Suppressor macrophage treated with lipopolysaccharide for 4 hours (primary cell): ENCODE measurements at regions not wholly inside any gene's neighbourhood (a gene's known extent, or its start where the extent isn't known, plus 50 kb on each side); places are given as distances from the start of the nearest gene placed in this dataset.
"Not testable (repeated sequence)": the region's sequence is repeated elsewhere in the genome, so short reads cannot be mapped to it uniquely, and the experiment has no call there.

ENCODE experiments used
- DNase-seq: peaks from one replicate; pipeline ENCODE4 v3.0.0-alpha.2; 2020

DNA sequence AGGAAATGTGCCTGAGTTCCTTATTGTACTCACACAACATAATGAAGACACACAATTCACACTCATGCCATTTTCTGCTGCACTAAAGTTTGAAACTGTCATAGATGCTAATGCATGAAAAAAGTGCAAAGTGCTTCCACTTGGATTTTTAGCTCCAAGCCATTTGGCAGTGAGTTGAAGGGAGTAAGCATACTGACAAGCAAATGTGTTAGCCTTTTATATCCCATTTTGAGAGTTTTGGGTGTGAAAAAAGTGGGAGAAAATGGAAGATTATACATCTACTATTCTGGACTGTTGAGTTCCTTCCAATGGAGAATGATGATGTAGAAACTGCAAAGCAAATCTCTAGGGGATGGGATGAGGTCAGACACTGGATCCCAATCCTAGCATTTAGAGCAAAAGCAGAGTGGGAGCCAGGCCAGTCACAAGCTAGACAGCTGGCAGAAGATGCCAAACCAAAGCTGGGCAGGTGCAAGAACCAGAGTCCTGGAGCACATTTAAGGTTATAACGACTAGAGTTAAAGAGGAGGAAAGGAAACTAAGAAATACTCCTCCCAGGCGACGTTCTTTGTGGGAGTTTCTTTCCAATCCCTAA, 216.8 kb downstream of the FBXO8 start:
- DNase-seq, result no peak

- no peak for DNase-seq
These were observed 220.6 kb downstream of the FBXO8 start for GRCh38 chr4:174062831-174063230.

DNA sequence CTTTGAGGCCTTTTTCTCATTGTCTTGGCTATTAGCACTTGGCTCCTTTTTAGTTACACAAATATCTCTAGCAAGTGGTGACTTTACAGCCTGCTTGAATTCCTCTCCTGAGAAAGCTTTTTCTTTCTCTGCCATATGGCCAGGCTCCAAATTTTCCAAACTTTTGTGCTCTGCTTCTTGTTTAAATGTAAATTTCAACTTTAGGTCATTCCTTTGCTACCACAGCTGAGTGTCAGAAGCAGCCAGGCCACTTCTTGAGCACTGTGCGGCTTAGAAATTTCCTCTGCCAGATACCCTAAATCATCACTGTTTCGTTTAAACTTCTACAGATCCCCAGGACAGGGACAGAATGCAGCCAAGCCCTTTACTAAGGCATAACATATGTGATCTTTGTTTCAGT, 222.4 kb downstream of the FBXO8 start:
- DNase-seq, result no peak

DNA sequence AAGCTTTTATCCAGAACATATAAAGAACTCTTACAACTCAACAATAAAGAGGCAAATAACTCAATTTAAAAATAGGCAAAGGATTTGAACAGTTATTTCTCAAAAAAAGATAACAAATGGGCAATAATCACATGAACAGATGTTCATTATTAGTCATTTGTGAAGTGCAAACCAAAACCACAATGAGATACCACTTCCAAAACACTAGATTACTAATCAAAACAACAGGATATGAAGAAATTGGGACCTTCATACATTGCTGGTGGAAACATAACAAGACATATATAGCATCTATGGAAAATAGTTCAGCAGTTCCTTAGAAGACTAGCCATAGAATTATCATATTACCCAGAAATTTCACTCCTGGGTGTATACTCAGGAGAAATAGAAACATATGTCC, 224.6 kb downstream of the FBXO8 start:
- peak; percentile 34 for DNase-seq

- no peak for DNase-seq
These were observed 226.5 kb downstream of the FBXO8 start for GRCh38 chr4:174056959-174057358.

DNA sequence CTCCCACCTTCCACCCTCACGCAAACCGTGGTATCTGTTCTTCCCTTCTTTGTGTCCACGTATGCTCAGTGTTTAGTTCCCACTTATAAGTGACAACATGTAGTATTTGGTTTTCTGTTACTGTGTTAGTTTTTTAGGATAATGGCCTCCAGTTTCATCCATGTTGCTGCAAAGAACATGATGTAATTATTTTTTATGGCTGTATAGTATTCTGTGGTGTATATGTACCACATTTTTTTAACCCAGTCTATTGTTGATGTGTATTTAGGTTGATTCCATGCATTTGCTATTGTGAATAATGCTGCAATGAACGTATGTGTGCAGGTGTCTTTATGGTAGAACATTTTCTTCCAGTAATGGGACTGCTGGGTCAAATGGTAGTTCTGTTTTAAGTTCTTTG, 228.1 kb downstream of the FBXO8 start:
- no peak for DNase-seq

GRCh38 chr4:174053895-174054294, 229.6 kb downstream of the FBXO8 start:
- no peak for DNase-seq

DNA sequence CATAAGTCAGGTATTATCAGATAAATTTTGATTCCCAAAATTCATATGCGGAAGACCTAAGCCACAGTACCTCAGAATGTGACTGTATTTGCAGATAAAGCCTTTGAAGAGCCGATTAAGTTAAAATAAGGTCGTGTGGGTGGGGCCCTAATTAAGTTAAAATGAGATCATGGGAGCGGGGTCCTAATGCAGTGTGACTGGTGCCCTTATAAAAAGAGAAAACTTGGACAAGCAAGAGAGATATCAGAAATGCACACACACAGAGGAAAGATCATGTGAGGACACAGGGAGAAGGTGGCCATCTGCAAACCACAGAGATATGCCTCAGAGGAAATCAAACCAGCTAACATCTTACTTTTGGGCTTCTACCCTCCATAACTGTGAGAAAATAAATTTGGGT, 236.1 kb downstream of the FBXO8 start:
- no peak for DNase-seq

DNA sequence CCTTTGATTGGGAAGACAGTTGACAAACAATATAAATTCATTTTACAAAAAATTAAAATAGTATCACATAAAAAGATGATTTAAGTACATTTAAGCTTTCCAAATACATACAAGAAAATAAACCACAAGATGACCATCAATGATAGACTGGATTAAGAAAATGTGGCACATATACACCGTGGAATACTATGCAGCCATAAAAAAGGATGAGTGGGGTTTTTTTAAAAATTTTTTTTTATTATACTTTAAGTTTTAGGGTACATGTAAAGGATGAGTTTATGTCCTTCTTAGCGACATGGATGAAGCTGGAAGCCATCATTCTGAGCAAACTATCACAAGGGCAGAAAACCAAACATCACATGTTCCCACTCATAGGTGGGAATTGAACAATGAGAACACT, 237.6 kb downstream of the FBXO8 start:
- not testable (repeated sequence) for DNase-seq

GRCh38 chr4:174045381-174045780, 238.1 kb downstream of the FBXO8 start:
- DNase-seq, result no peak

DNA sequence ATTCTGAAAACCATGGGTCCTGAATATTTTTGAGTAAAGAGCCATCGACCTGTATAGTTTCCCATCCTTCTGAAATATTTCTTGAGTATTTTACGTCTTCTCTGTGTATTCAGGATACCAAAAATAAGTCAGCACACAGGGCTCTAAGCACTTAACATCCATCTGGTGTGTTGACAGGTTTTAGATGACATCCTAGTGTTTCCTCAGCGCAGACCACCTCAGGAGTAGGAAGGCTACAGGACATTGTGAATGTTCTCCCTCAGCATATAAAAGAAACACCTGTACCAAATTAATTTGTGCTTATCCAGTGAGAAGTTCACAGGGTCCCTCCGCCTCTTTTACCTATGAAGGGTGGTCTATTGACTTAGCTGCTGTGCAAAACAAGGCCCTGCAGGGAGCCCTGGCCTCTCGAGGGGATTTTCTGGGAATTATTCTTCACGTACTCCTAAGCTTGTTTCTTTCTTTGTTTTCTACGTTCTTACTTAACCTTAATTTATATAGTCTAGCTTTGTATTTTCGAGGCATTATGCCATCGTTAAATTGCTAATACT, 241.8 kb downstream of the FBXO8 start:
- DNase-seq, result no peak

DNA sequence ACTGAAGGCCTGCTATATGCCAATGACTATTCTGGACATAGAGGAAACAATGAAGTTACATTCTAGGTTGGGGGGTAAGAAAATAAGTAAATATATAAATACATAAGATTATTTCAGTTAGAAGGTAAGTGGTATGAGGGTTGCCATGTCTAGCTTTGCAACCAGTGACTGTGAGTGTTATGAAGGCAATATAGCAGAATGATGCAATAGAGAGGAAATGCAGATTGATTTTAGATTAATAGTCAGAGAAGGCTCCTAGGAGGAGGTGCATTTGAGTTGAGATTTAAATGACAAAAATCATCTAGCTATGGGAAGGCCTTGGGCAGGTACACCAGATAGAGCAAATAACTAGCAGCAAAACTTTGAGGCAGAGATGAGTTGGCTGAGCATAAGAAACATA, 243.2 kb downstream of the FBXO8 start:
- DNase-seq, result no peak

DNA sequence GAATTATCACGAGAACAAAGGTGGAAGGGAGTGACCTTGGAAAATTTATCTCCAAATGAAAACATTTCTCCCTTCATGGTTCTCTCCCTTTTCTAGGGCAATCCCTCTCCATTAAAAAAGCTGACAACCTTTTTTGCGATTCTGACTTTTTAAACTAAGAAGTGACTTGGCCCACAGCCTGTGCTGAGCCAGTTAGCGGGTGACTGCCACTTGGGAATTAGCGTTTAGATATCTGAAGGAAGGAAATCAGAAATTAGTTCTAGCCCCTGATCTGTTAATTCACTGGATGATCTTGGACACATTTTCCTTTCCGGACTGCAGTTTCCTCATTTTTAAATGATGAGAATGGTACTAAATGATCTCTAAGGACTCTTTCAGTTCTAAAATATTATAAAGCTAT, 245.0 kb downstream of the FBXO8 start:
- DNase-seq, result no peak

- DNase-seq, result no peak
These were observed 245.8 kb downstream of the FBXO8 start for GRCh38 chr4:174037631-174038030.

GRCh38 chr4:174037049-174037448, 246.4 kb downstream of the FBXO8 start:
- DNase-seq, result no peak

- DNase-seq, result no peak
These were observed 246.9 kb downstream of the FBXO8 start for GRCh38 chr4:174036576-174036975.

- DNase-seq, result no peak
These were observed 247.4 kb downstream of the FBXO8 start for GRCh38 chr4:174036111-174036510.

GRCh38 chr4:174023641-174024040, 259.8 kb downstream of the FBXO8 start:
- DNase-seq, result no peak

- DNase-seq, result no peak
These were observed 265.2 kb downstream of the FBXO8 start for GRCh38 chr4:174018236-174018635.

GRCh38 chr4:174016251-174016650, 267.2 kb downstream of the FBXO8 start:
- no peak for DNase-seq

- DNase-seq, result no peak
These were observed 270.6 kb downstream of the FBXO8 start for GRCh38 chr4:174012886-174013259.

DNA sequence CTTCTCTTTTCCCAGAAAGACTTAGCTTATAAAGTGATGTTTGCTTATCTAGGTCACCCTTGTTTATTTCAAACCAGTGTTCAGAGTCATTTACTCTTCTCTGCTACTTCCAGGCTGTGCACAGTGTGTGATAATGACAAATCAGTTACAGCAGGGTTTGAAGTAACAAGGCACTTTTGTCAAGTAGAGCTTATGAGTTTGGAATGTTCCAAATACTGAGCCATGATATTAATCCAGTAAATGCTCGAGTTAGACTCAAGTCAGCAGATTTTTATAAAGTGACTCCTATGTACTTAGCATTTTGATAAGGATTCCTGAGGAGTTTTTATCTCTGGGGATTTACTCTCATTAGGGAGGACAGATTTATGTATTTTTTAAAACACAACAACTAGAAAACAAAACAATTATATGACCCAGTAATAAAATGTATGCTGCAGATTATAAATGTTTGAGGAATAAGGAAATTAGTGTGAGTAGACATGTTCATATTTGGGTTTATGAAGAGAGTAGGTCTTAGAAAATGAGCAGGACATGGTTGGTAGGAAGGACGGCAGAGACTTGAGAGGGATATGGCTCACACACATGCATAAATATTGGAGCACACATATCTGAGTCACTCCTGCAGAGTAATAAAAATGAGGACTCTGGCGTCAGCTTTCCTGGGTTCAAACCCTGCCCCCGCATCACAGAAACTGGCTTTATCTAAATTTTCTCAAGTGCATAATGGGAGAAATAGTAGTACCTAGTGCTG, 271.2 kb downstream of the FBXO8 start:
- DNase-seq, result no peak

DNA sequence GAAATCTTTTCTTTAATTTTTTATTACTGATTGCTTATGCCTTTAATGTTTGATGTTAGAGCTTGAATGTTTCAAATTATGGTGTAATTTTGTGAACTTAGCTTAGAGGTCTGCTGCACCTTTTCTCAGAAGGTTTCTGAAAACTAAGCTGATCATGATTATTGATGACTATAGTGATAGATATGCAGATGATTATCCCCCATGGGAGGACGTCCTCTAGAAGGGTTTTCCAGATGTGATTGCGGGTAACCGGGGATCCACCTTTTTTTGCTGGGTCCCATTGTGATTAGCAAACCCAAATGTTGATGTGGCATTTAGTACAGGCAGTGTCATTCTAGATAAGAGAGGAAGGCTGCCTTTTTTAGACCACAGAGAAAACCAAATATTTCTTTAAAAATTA, 272.9 kb downstream of the FBXO8 start:
- DNase-seq, result no peak

DNA sequence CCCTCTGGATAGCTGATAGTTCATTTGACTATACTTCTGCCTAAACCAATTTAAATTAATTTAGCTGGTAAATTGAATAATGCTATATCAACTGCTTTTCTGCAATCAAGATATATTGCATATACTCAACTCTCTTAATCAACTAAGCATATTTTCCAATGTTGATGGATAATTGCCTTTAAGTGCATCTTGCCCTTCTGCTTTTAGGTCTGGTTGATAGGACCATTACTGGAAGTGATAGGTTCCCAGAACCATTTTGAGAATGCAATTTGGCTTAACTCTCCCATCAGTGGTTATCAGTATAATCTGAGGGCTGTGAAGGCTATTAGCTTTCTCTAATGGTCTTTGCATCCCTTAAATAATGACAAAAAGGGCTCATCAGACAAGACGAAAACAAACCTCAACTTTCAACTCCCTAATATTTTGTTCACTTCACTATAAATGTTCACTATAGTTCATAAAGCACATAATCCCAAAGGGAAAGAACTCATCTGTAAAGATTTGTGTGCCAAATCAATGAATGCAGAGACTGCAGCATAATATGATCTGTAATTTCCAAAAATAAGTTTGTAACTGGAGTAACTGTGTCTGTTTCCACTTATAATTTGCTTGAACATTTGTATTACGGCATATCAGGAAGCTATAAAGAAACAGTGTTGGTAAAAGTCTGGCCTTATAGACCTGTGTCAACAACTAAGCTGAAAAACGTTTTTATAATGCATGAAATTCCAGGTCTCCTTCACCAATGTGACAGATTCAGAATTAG, 273.6 kb downstream of the FBXO8 start:
- no peak for DNase-seq
